GM12878 (cell line): ENCODE measurements at regions not wholly inside any gene's neighbourhood (a gene's known extent, or its start where the extent isn't known, plus 50 kb on each side); places are given as distances from the start of the nearest gene placed in this dataset.

Source experiments
- ATAC-seq: fragments of 200-7000 bp; cut with Tn5 transposase; 3 replicates; pipeline ENCODE4 v1.9.1; 2020; ENCODE audit warnings: mild to moderate bottlenecking, moderate library complexity
- BruUV-seq: library from RNA; stranded (reverse); fragments of 400-500 nt; replicated peaks from 2 replicates; lab custom pipeline; 2021; lab: Mats Ljungman, UMichigan
- CTCF ChIA-PET: fragments of 300-600 bp; sonication (Branson Sonifier 250); formaldehyde crosslinking; extraction: SDS; loops from one replicate; lab custom pipeline; 2021; ENCODE audit warnings: inconsistent platforms; lab: Yijun Ruan, JAX
- POLR2A ChIA-PET: fragments of 350-600 bp; formaldehyde crosslinking; extraction: SDS; loops from one replicate; lab custom pipeline; 2021; ENCODE audit warnings: inconsistent platforms; lab: Charles Lee
- RAD21 ChIA-PET: fragments of 300-600 bp; sonication (Branson Sonifier 250); formaldehyde crosslinking; loops from one replicate; lab custom pipeline; 2023; ENCODE audit warnings: antibody characterized with exemption; ENCODE audit not compliant: unreplicated experiment; lab: Charles Lee
- SMC1A ChIA-PET: fragments of 300-600 bp; sonication (Branson Sonifier 250); formaldehyde crosslinking; loops from one replicate; lab custom pipeline; 2023; ENCODE audit not compliant: unreplicated experiment, uncharacterized antibody; lab: Charles Lee
- DNase-seq: peaks from one replicate; pipeline ENCODE4 v3.0.0-alpha.2; 2011; ENCODE audit warnings: low read depth, low spot score
- FAIRE-seq: peaks from 3 replicates; lab custom pipeline; 2011; peaks lifted over from hg19 to GRCh38; lab: Jason Lieb, UNC
- H2AFZ ChIP-seq: 2 replicates; pipeline ENCODE4 v1.6.0; 2011; ENCODE audit warnings: low read depth, low read length, control low read depth; ENCODE audit not compliant: control insufficient read depth
- H3K27ac ChIP-seq: 2 replicates; pipeline ENCODE4 v1.5.1; 2011; ENCODE audit warnings: control low read depth; ENCODE audit not compliant: control insufficient read depth, insufficient read depth
- H3K27me3 ChIP-seq, 2 experiments: replicated peaks in 1 of 2; 2 replicates each; pipeline versions ENCODE4 v1.6.0 to v1.6.1; 2011; ENCODE audit warnings: low read length in 1 of 2; ENCODE audit not compliant: control insufficient read depth in 2 of 2, insufficient read depth in 2 of 2
- H3K36me3 ChIP-seq, 2 experiments: 2 replicates each; pipeline ENCODE4 v1.5.1; 2011; ENCODE audit warnings: low read length in 1 of 2; ENCODE audit not compliant: control insufficient read depth in 2 of 2, insufficient read depth in 2 of 2
- H3K4me1 ChIP-seq: 2 replicates; pipeline ENCODE4 v1.6.1; 2011; ENCODE audit warnings: mild to moderate bottlenecking, low read length, moderate library complexity, mixed read lengths; ENCODE audit not compliant: control insufficient read depth, insufficient read depth
- H3K4me2 ChIP-seq: 2 replicates; pipeline ENCODE4 v1.6.0; 2011; ENCODE audit warnings: control low read depth; ENCODE audit not compliant: control insufficient read depth, insufficient read depth
- H3K4me3 ChIP-seq: fragments of 200-600 bp; sonication (generic); 2 replicates; pipeline ENCODE4 v1.5.1; 2016
- H3K79me2 ChIP-seq: 2 replicates; pipeline ENCODE4 v1.6.0; 2011; ENCODE audit warnings: low read length; ENCODE audit not compliant: control insufficient read depth, insufficient read depth
- H3K9ac ChIP-seq: 2 replicates; pipeline ENCODE4 v1.8.0; 2011; ENCODE audit warnings: low read length, control low read depth, mixed read lengths; ENCODE audit not compliant: control insufficient read depth, insufficient read depth
- H3K9me3 ChIP-seq: replicated peaks from 3 replicates; pipeline ENCODE4 v1.5.1; 2011; ENCODE audit warnings: mild to moderate bottlenecking, low read length; ENCODE audit not compliant: control insufficient read depth, insufficient read depth
- H4K20me1 ChIP-seq: 2 replicates; pipeline ENCODE4 v1.6.0; 2011; ENCODE audit not compliant: control insufficient read depth, insufficient read depth
- CBFB ChIP-seq: IDR thresholded peaks from 2 replicates; pipeline ENCODE4 v1.6.1; 2016; ENCODE audit warnings: antibody characterized with exemption, low read depth
- ESRRA ChIP-seq: IDR thresholded peaks from 2 replicates; pipeline ENCODE4 v1.6.1; 2012; ENCODE audit warnings: mild to moderate bottlenecking, low read length, improper control_type of control experiment
- NFYB ChIP-seq: IDR thresholded peaks from 2 replicates; pipeline ENCODE4 v1.6.1; 2011; ENCODE audit warnings: low read depth, mild to moderate bottlenecking, low read length, improper control_type of control experiment, moderate library complexity; ENCODE audit not compliant: insufficient read depth
- NR2F1 ChIP-seq: fragments of 450-650 bp; conservative IDR thresholded peaks from 2 replicates; pipeline ENCODE4 v1.6.1; 2017; ENCODE audit warnings: mild to moderate bottlenecking
- RAD21 ChIP-seq: IDR thresholded peaks from 2 replicates; pipeline ENCODE4 v1.6.1; 2011; ENCODE audit warnings: mild to moderate bottlenecking, low read depth, low read length, moderate library complexity; ENCODE audit not compliant: insufficient read depth
- RB1 ChIP-seq: fragments of 450-650 bp; formaldehyde crosslinking; IDR thresholded peaks from 2 replicates; pipeline ENCODE4 v1.6.1; 2017; ENCODE audit warnings: mild to moderate bottlenecking, borderline replicate concordance
- SMC3 ChIP-seq: IDR thresholded peaks from 2 replicates; pipeline ENCODE4 v1.6.1; 2011; ENCODE audit warnings: low read length, improper control_type of control experiment, borderline replicate concordance
- YY1 ChIP-seq: IDR thresholded peaks from 2 replicates; pipeline ENCODE4 v1.6.1; 2011; ENCODE audit warnings: low read depth, mild to moderate bottlenecking, low read length
- WGBS: methylation state at CpG from one replicate; pipeline ENCODE4 v1.1.6; 2016; ENCODE audit warnings: low lambda C conversion rate; ENCODE audit not compliant: insufficient replicate concordance, insufficient coverage; ENCODE audit errors: missing lambda C conversion rate; 5-methylcytosine and 5-hydroxymethylcytosine counted together
- in situ Hi-C: fragments of 300-500 bp; cut with MboI; formaldehyde crosslinking; loops from 9 replicates; pipeline ENCODE4 v1.14.3; 2018; ENCODE audit warnings: mixed read lengths
- intact Hi-C: fragments of 100-400 bp; cut with micrococcal nuclease; formaldehyde crosslinking; loops from one replicate; pipeline ENCODE4 v1.14.2; 2022; ENCODE audit not compliant: unreplicated experiment
- TF ChIP-seq, protein P1 (sequence below): fragments of 150-350 bp; IDR thresholded peaks from 2 replicates; pipeline ENCODE4 v1.6.1; 2014; ENCODE audit warnings: mild to moderate bottlenecking, low read depth, low read length
- TF ChIP-seq, protein P2 (sequence below), 3 experiments: IDR thresholded peaks in 2 of 3; conservative IDR thresholded peaks in 1 of 3; 2 replicates each; pipeline ENCODE4 v1.5.1; 2011; ENCODE audit warnings: low read depth in 3 of 3, low read length in 3 of 3, mild to moderate bottlenecking in 3 of 3, control low read depth in 2 of 3, moderate library complexity in 2 of 3, inconsistent platforms in 1 of 3, mixed read lengths in 1 of 3; ENCODE audit not compliant: control insufficient read depth in 2 of 3, insufficient read depth in 1 of 3; ENCODE audit errors: extremely low read depth in 1 of 3

DNA sequence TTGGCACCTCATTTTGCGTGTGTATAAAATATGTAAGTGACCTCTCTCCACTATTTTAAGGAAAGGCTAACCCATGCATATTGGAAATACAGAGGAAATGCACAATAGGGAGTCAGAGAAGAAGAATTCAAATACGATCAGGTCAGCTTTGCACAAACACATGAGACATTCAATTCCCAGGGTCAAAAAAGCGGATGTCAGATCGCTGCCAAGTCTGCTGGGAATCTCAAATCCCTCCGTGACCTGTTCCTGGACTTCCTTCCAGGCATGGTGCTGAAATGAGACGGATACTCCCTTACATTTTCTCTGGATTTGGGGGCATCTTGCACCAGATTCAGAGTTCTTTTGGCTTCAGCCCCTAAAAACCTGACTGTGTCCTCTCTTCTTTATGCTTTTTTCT lies 91.9 kb upstream of the PRKCQ start (continued):
- TF ChIP-seq, protein P1, sequence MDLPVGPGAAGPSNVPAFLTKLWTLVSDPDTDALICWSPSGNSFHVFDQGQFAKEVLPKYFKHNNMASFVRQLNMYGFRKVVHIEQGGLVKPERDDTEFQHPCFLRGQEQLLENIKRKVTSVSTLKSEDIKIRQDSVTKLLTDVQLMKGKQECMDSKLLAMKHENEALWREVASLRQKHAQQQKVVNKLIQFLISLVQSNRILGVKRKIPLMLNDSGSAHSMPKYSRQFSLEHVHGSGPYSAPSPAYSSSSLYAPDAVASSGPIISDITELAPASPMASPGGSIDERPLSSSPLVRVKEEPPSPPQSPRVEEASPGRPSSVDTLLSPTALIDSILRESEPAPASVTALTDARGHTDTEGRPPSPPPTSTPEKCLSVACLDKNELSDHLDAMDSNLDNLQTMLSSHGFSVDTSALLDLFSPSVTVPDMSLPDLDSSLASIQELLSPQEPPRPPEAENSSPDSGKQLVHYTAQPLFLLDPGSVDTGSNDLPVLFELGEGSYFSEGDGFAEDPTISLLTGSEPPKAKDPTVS: no peak
- TF ChIP-seq RB1: no peak
- no peak for TF ChIP-seq CBFB
- TF ChIP-seq ESRRA: no peak

DNA sequence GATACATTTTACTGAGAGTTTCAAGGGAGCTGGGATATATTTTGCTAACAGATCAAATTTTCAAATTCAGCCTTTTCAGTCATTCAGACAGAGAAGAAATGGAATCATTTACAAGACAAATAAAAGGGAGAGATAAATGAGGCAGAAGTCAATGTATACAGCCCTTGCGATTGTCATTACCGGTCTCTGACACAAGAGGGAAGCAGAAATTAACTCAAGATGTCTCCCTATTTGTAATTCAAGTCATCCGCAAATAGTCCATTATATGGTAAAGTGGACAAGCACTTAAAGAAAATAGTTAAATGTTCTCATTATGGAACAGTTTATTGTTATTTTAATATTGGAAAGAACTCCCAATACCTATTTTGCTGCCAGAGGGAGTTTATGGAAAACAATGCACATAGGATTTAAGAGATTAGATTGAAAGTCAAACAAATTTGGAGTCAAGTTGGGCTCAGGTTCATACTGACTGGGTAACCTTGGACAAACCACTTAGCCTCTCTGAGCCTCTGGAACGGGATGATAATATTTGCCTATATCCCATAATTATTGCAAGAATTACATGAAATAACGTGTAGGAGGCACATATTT lies 89.3 kb upstream of the PRKCQ start:
- intact Hi-C loops (loop anchor here (2.0 to 5.0 kb wide), 3 partner anchors 21 to 488 kb away; partner anchors contain the start of gene PRKCQ), in situ Hi-C loops (loop anchor here (25.0 kb wide), 1 partner anchor 743 kb away; the partner anchor contains the start of gene SFMBT2)
- 2% methylated on average over 5 of the region's 5 CpGs for WGBS
- Histone ChIP-seq H3K27ac (no peak overlapping the region), H3K27me3 (peaks cover 0 to 1% of the 10 kb centered on the region in 2 experiments; a peak in 2 of 4 replicates), H3K4me3 (no peak overlapping the region), H3K9ac (no peak overlapping the region), H3K9me3 (no peaks in the 10 kb centered on the region), H4K20me1 (no peaks in the 10 kb centered on the region), H3K4me1 (no peaks in the 10 kb centered on the region), H3K36me3 (no peaks in the 10 kb centered on the region), H3K4me2 (no peak overlapping the region), H2AFZ (no peak overlapping the region), H3K79me2 (no peaks in the 10 kb centered on the region)
- CTCF ChIA-PET: interaction anchor here (0.6 to 6.2 kb wide), 15 partner anchors 9 to 856 kb away, joined by 3 to 90 read pairs (median 4); no protein-coding TSS in a partner anchor
- TF ChIP-seq NR2F1: no peak
- peak; percentile 55; the same call in 1 of the 2 replicates for TF ChIP-seq SMC3
- peak; percentile 54 for TF ChIP-seq RAD21
- TF ChIP-seq, protein P2, sequence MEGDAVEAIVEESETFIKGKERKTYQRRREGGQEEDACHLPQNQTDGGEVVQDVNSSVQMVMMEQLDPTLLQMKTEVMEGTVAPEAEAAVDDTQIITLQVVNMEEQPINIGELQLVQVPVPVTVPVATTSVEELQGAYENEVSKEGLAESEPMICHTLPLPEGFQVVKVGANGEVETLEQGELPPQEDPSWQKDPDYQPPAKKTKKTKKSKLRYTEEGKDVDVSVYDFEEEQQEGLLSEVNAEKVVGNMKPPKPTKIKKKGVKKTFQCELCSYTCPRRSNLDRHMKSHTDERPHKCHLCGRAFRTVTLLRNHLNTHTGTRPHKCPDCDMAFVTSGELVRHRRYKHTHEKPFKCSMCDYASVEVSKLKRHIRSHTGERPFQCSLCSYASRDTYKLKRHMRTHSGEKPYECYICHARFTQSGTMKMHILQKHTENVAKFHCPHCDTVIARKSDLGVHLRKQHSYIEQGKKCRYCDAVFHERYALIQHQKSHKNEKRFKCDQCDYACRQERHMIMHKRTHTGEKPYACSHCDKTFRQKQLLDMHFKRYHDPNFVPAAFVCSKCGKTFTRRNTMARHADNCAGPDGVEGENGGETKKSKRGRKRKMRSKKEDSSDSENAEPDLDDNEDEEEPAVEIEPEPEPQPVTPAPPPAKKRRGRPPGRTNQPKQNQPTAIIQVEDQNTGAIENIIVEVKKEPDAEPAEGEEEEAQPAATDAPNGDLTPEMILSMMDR (IDR thresholded peaks at IDR 0.05 in 2 of 3, conservative IDR thresholded peaks at IDR 0.05 in 1 of 3; ENCODE audit: control insufficient read depth in 2 of 3, extremely low read depth in 1 of 3, insufficient read depth in 1 of 3, low read depth in 3 of 3, low read length in 3 of 3): peak; percentile 48 to 60 (median 50); a peak in 5 of 6 replicates
- TF ChIP-seq NFYB: no peak
- 0 out of 2 replicates have a peak, but pooled peaks have one; percentile 34 for TF ChIP-seq YY1
- SMC1A ChIA-PET: interaction anchor here (0.6 to 2.9 kb wide), 10 partner anchors 9 to 258 kb away, joined by 3 to 12 read pairs (median 4); no protein-coding TSS in a partner anchor
- peak; percentile 27 for FAIRE-seq
- RAD21 ChIA-PET: interaction anchor here (1.1 to 1.8 kb wide), 3 partner anchors 80 to 748 kb away, joined by 3 to 4 read pairs (median 4); no protein-coding TSS in a partner anchor
- peak; percentile 67 for ATAC-seq
- BruUV-seq: no TSS peak
- DNase-seq: no peak
- POLR2A ChIA-PET: no interaction called here
